SK-N-SH (cell line): ENCODE measurements at regions not wholly inside any gene's neighbourhood (a gene's known extent, or its start where the extent isn't known, plus 50 kb on each side); places are given as distances from the start of the nearest gene placed in this dataset.

Experiments
- CHD2 ChIP-seq: fragments of 150-350 bp; IDR thresholded peaks from 2 replicates; pipeline ENCODE4 v1.6.1; 2018; ENCODE audit warnings: low read length; ENCODE audit not compliant: partially characterized antibody
- CTCF ChIP-seq: fragments of 200-600 bp; sonication (generic); IDR thresholded peaks from 2 replicates; pipeline ENCODE4 v1.6.1; 2017; ENCODE audit warnings: antibody characterized with exemption, mild to moderate bottlenecking, moderate library complexity
- GABPA ChIP-seq: IDR thresholded peaks from 2 replicates; pipeline ENCODE4 v1.4.0; 2012; ENCODE audit warnings: low read depth, mild to moderate bottlenecking
- MAX ChIP-seq: IDR thresholded peaks from 2 replicates; pipeline ENCODE4 v1.4.0; 2012; ENCODE audit warnings: low read depth
- NRF1 ChIP-seq: IDR thresholded peaks from 2 replicates; pipeline ENCODE4 v1.6.1; 2012; ENCODE audit warnings: low read depth, mild to moderate bottlenecking, low read length
- POLR2AphosphoS5 ChIP-seq: IDR thresholded peaks from 2 replicates; pipeline ENCODE4 v1.6.1; 2012; ENCODE audit warnings: low read depth, low read length
- REST ChIP-seq: IDR thresholded peaks from 2 replicates; pipeline ENCODE4 v1.6.1; 2012; ENCODE audit warnings: mild to moderate bottlenecking, low read depth, low read length, moderate library complexity
- TAF1 ChIP-seq: IDR thresholded peaks from 2 replicates; pipeline ENCODE4 v1.6.1; 2012; ENCODE audit warnings: low read depth, mild to moderate bottlenecking, low read length, moderate library complexity, borderline replicate concordance

GRCh38 chr4:41853973-41854372 is 81.3 kb upstream of the TMEM33 start:
- no peak for TF ChIP-seq NRF1
- TF ChIP-seq TAF1, result no peak
- TF ChIP-seq CTCF, result peak; percentile 22; the same call in 1 of the 2 replicates
- TF ChIP-seq MAX, result no peak
- TF ChIP-seq POLR2AphosphoS5, result no peak
- TF ChIP-seq CHD2, result no peak
- no peak for TF ChIP-seq GABPA
- TF ChIP-seq REST, result no peak
